ENCODE measurements at regions not wholly inside any gene's neighbourhood (a gene's known extent, or its start where the extent isn't known, plus 50 kb on each side); places are given as distances from the start of the nearest gene placed in this dataset.

DNA sequence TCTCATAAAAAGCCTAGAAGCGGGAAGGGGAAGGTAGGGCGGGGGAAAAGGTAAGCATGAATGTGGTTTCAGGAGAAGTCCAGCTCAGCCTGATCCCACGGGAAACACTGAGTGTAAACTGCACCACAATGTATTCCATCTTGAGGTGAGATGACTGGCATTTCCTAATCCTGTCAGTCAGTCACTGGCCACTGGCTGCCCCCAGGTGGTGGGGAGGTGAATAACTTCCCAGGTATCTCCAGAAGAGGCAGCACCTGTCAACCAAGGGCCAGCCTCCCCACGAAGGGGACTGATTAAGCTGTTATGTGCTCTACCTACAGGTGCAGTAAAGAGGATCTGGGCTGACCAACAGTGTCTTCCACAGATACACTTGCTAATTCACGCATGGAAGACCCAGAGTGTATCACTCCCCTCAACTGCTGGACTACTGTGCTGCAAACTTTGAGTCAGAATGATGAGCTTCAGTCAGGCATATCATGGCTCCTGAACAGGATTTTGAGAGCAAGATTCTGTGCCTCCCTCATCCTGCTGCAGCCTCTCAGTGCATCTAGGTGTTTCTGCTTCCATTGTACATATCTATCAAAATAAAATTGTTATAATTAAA, 108.5 kb upstream of the CCL2 start:
- TF ChIP-seq, protein P1, sequence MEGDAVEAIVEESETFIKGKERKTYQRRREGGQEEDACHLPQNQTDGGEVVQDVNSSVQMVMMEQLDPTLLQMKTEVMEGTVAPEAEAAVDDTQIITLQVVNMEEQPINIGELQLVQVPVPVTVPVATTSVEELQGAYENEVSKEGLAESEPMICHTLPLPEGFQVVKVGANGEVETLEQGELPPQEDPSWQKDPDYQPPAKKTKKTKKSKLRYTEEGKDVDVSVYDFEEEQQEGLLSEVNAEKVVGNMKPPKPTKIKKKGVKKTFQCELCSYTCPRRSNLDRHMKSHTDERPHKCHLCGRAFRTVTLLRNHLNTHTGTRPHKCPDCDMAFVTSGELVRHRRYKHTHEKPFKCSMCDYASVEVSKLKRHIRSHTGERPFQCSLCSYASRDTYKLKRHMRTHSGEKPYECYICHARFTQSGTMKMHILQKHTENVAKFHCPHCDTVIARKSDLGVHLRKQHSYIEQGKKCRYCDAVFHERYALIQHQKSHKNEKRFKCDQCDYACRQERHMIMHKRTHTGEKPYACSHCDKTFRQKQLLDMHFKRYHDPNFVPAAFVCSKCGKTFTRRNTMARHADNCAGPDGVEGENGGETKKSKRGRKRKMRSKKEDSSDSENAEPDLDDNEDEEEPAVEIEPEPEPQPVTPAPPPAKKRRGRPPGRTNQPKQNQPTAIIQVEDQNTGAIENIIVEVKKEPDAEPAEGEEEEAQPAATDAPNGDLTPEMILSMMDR (IDR thresholded peaks at IDR 0.05) = peak in 1 of 4 experiments; percentile 8
- TF ChIP-seq POLR2A (IDR thresholded peaks at IDR 0.05) = no peak
- no peak for TF ChIP-seq POLR2AphosphoS5 (IDR thresholded peaks at IDR 0.05)
